ENCODE measurements at regions not wholly inside any gene's neighbourhood (a gene's known extent, or its start where the extent isn't known, plus 50 kb on each side); places are given as distances from the start of the nearest gene placed in this dataset.
"Not testable (repeated sequence)": the region's sequence is repeated elsewhere in the genome, so short reads cannot be mapped to it uniquely, and the experiment has no call there.

DNA sequence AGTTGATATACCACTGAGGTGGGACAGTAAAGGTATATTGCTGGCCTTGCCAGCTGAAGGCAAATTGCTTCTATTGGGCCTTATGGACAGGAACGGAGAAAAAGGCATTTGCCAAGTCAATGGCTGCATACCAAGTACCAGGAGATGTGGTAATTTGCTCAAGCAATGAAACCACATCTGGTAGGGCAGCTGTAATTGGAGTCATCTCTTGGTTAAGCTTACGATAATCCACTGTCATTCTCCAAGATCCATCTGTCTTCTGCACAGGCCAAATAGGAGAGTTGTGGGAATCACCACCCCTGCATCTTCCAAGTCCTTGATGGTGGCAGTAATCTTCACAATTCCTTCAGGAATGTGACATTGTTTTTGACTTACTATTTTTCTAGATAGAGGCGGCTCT, 350.7 kb upstream of the ADAMTS5 start:
- not testable (repeated sequence) for DNase-seq

DNA sequence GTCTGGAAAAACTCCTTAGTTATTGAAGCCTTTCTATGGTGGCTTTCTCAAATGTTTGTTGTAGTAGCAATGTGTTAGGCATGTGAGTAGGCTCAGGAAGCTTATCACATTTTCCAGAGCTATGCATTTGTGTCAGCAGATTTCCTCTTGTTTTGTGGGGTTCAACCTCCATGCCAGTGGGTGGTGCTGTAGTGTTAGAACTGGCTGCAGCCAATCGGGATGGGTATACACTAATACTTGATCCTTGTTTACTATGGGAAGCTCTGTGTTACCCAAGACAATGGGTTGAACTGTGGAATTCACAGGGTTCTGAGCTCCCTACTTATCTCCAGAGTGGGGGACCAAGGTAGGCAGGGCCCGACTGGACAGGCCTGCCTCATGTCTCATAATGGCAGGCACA, 348.5 kb upstream of the ADAMTS5 start:
- DNase-seq = no peak

GRCh38 chr21:27314131-27314530, 347.2 kb upstream of the ADAMTS5 start:
- no peak for DNase-seq

GRCh38 chr21:27306791-27307775, 340.2 kb upstream of the ADAMTS5 start:
- no peak for DNase-seq

DNA sequence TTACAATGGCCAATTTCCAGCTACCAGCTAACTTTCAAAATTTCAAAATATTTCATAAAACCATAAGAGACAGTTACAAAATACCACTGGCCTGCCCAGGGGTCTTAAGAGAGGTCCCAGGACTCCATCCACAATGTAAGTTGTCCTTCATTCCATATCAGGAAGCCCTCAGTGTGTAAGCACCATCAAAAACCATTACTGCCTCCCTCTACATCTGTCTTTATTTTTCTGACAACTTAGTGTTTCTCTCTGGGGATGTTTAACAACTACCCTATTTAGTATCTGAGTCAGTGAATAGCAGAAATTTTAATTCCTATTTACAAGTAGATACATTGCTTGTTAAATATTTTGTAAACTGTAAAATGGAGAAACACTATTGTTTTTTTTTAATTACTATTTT, 339.3 kb upstream of the ADAMTS5 start:
- DNase-seq = no peak

- DNase-seq = no peak
Observed at GRCh38 chr21:27301220-27301619, 334.3 kb upstream of the ADAMTS5 start.

GRCh38 chr21:27300770-27301169, 333.9 kb upstream of the ADAMTS5 start:
- no peak for DNase-seq

DNA sequence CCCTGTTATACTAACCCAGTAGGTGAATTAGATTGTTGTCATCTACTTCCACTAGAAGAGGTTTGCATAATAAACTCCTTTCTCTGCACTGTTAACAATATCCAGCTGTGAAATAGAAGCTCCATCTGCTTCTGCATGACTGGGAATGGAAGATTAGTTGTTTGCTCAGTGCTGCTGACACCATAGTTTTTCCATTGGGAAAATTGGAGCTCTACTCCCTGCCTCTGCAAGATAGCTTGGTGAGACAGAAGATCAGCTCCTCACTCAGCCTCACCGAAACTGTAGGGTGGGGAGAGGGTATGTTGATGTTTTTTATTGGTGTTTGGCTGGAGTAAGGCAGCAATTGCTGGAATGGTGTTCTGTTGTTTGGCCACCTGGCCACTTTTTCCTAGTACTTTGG, 331.6 kb upstream of the ADAMTS5 start:
- no peak for DNase-seq

DNA sequence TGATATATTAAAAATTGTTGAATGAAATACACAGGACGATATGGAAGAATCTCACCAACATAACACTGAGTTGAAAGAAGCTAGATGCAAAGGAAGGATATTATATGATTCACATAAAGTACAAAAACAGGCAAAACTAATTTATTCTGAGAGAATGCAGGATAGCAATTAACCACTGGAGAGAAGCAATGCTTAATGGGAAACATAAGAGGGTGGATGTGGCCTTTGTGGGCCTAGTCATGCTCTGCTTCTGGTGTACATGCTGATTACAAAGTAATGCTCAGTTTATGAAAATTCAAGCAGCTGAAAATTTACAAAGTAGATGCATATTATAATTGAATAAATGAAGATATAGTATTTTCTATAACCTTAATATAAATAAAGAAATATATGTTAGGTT, 326.4 kb upstream of the ADAMTS5 start:
- DNase-seq = no peak

DNA sequence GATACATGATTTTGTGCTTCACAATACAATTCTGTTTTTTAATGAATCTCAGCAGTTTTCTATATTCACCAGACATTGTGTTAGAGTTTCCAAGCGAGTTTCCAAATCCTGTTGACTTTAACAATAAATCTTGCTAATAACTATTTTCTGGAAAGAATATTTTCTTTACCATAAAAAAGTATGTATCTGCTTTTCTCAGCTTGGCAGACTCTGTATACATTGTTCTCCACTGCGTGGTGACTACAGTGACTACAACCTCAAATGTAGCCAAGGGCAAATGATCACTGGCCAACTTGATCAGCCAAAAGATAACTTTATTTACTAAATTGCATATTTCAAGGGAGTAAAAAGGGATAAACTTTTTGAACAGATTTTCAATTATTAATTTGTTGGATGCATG, 325.9 kb upstream of the ADAMTS5 start:
- no peak for DNase-seq

- DNase-seq = no peak
Observed at GRCh38 chr21:27292229-27292628, 325.3 kb upstream of the ADAMTS5 start.

DNA sequence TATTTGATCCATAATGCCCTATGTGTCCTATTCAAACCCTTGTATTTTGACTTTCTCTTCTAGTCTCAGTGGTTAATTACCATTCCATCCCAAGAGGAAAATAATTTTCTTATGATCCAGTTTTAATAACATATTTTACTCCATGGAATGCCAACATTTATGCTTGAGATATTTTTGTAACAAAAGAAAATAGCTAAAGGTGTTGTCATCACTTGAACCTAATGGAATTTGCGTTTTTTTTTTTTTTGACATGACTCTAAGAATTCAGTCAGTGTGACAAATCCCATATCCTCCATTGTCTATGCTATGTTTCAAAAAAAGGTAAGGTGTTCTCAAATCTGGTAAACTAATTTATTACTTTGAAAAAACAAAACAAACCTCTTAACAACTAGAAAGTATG, 324.1 kb upstream of the ADAMTS5 start:
- DNase-seq = no peak

- DNase-seq = no peak
Observed at GRCh38 chr21:27290028-27290427, 323.1 kb upstream of the ADAMTS5 start.

DNA sequence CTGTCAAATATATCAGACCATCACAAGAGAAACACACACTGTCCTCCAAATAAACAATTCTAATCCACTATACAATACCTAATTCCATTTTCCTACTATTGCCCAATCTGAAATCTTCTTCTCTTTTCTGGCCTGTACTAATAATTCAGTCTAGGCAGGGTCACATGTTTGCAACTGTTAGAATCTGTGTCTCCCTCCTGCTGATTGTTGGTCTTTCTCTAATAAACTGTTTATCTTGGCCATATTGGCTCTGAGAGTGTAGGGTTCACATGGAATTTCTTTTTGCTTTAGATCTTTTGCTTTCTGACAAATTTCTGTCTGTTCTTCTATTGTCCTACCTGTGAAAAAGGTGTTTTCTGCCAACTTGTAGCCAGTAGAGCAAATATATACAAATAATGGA, 319.9 kb upstream of the ADAMTS5 start:
- DNase-seq = no peak

DNA sequence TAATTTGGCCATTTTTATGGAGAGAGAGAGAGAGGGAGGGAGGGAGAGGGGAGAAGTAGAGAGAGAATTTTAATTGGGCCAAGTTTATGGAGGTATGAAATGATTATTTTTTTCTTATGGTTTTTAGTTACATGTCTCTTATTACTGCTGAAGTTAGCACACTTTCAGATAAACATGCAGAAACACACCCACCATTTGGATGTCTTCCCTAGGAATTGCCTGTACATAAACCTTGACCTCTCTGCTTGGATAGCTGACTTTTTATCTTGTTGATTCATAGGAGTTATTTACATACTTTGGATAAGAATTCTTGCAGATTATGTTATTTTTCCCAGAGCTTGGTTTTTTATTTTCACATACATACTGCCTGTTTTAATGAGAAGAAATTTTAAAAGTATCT, 310.2 kb upstream of the ADAMTS5 start:
- DNase-seq = no peak

DNA sequence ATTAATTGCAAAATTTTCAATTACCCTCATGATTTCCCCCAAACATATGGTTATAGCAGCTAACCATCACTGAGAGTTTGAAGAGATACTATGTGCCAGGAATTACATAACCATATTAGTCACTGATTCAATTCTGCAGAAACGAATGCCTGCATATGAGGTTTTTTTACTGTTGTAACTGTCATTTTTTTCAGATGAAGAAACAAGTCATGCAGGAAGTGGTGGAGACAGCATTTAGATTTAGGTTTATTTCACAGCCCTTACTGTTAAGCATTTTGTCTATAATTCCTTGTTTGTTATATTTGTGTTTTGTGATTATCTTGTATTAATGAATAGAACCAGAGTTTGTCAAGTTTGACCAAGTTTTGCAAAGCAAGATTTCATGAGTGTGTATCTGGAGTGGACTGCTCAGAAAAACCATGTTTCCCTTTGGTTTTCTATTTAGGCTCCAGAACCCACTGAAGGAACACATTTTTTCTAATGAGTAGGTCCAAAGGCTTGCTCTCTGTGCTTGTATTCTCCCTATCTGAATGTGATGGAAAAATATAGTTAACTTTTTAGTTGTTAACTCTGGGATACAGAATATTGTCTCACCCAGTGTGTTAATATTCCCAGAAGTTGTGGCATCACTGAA, 308.5 kb upstream of the ADAMTS5 start:
- no peak for DNase-seq

DNA sequence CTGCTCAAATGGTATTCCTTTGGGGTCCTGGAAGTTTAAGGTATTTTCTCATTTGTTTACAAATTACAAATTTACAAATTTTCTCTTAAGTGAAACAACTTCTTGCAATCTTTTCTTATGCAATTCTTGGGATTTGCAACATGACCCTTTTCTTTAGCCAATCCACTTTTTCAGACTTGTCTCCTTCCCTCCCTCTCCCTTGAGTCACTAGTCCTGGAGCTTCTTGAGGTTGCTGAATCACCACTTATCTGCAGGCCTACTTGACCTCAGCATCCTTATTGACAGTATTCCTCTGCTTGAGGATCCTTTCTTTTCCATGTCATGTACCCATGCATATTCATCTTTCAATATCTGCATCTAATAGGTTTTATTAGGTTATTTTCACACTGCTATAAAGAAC, 302.8 kb upstream of the ADAMTS5 start:
- DNase-seq = no peak

GRCh38 chr21:27268290-27268689, 301.4 kb upstream of the ADAMTS5 start:
- no peak for DNase-seq

- DNase-seq = no peak
Observed at GRCh38 chr21:27265949-27266348, 299.1 kb upstream of the ADAMTS5 start.

GRCh38 chr21:27265492-27265891, 298.6 kb upstream of the ADAMTS5 start:
- DNase-seq = no peak

GRCh38 chr21:27261676-27262075, 294.8 kb upstream of the ADAMTS5 start:
- no peak for DNase-seq

- DNase-seq = no peak
Observed at GRCh38 chr21:27260728-27261127, 293.8 kb upstream of the ADAMTS5 start.

- no peak for DNase-seq
Observed at GRCh38 chr21:27258742-27259448, 292.0 kb upstream of the ADAMTS5 start.

All from activated CD4-positive, CD25-positive, alpha-beta regulatory T cell treated with anti-CD3 and anti-CD28 coated beads, Interleukin-2, amount 50 U/mL, for 72 hours (primary cell).